ENCODE measurements at regions not wholly inside any gene's neighbourhood (a gene's known extent, or its start where the extent isn't known, plus 50 kb on each side); places are given as distances from the start of the nearest gene placed in this dataset.

DNA sequence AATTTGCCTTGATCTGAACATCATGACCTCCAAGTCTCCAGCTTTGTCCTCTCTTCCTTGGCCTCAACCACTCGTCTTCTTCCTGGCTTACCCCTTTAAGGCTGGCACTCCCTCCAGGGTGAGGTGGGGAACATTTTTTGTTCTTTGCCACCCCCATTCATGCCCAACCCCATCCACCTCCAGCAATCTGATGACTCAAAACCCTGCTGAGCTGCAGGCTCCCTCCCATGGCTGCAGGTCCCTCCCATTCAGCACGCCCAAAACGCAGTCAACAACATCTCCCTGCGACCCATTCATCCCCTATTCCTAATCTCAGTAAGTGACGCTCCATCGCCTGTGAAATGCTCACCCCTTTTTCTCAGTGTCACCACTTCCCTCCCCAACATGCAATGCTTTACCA lies 138.8 kb upstream of the PRMT8 start:
- TF ChIP-seq, protein P1, sequence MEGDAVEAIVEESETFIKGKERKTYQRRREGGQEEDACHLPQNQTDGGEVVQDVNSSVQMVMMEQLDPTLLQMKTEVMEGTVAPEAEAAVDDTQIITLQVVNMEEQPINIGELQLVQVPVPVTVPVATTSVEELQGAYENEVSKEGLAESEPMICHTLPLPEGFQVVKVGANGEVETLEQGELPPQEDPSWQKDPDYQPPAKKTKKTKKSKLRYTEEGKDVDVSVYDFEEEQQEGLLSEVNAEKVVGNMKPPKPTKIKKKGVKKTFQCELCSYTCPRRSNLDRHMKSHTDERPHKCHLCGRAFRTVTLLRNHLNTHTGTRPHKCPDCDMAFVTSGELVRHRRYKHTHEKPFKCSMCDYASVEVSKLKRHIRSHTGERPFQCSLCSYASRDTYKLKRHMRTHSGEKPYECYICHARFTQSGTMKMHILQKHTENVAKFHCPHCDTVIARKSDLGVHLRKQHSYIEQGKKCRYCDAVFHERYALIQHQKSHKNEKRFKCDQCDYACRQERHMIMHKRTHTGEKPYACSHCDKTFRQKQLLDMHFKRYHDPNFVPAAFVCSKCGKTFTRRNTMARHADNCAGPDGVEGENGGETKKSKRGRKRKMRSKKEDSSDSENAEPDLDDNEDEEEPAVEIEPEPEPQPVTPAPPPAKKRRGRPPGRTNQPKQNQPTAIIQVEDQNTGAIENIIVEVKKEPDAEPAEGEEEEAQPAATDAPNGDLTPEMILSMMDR (IDR thresholded peaks at IDR 0.05; ENCODE audit: low read depth, low read length), result no peak
- no peak for TF ChIP-seq POLR2A (IDR thresholded peaks at IDR 0.05; ENCODE audit: extremely low read depth, insufficient read length)
- TF ChIP-seq, protein P2, sequence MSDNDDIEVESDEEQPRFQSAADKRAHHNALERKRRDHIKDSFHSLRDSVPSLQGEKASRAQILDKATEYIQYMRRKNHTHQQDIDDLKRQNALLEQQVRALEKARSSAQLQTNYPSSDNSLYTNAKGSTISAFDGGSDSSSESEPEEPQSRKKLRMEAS (IDR thresholded peaks at IDR 0.05; ENCODE audit: low read depth, low read length), result no peak
- TF ChIP-seq MYC (IDR thresholded peaks at IDR 0.05; ENCODE audit: low read depth, low read length), result no peak

Data from NB4 (cell line).